ENCODE measurements at regions not wholly inside any gene's neighbourhood (a gene's known extent, or its start where the extent isn't known, plus 50 kb on each side); places are given as distances from the start of the nearest gene placed in this dataset.

DNA sequence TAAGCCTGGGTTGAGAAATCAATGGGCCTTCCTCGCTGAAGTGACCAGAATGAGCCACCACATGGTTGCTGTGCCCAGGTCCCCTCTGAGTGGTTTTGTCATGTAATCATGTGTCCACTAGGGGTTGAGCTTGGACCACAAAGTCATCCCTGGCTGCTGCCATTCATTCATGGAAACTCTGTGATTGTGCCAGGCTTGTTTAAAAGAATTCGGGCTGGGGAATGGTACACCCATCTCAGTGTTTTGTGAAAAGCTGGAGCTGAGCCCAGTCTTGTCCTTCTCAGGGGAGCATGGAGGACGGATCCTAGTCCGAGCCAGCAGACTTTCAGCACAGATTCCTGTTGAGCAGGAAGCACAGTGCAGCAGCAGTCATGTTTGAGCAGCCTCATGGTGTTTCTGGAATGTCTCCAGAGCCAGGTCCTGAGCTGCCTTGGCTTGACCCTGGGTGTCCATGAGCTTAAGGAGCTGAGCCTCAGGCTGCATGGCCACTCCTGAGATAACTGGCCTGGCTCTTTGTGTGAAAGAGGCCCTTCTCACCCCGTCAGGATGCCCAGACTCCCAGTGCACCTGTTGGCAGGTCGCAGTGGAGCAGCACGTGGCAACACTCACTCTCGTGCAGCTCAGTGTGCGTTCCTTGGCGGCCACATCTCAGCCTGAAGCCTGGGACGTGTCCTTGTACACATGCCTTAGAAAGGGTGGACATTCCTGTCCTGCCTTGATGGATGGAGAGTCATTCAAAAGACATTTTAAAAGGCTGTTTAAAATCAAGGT lies 260.3 kb upstream of the TPM1 start:
- peak; percentile 58 to 89 for DNase-seq (ENCODE audit: low read depth in 1 of 2, low spot score in 1 of 2)
- TF ChIP-seq JUND (IDR thresholded peaks at IDR 0.05; ENCODE audit: low read depth): no peak
- in situ Hi-C loops (cut with HindIII; ENCODE audit: low pct_unique_long_range_greater_than_20kb, low sequenced_read_pairs): no loop called here

DNA sequence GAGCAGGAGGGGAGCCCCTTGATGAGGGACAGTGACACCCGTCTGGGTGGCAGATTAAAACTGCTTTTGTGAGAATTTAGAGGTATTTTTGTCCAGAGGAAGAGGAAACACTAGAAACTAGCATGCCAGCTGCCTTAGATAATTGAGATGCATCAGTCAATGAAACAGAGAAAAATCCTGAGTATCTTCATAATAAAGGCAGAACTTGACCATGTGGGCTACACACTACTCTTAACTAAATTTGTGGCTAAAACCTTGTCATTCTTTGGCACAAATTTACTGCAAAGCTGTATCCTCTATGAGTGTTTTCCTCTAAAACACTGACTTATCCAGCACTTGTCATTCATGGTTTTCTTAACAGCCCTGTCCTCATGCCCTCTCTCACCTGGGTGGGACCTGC lies 259.7 kb upstream of the TPM1 start:
- in situ Hi-C loops (cut with HindIII; ENCODE audit: low pct_unique_long_range_greater_than_20kb, low sequenced_read_pairs): no loop called here
- no peak for DNase-seq (ENCODE audit: low read depth in 1 of 2, low spot score in 1 of 2)
- TF ChIP-seq JUND (IDR thresholded peaks at IDR 0.05; ENCODE audit: low read depth): no peak

DNA sequence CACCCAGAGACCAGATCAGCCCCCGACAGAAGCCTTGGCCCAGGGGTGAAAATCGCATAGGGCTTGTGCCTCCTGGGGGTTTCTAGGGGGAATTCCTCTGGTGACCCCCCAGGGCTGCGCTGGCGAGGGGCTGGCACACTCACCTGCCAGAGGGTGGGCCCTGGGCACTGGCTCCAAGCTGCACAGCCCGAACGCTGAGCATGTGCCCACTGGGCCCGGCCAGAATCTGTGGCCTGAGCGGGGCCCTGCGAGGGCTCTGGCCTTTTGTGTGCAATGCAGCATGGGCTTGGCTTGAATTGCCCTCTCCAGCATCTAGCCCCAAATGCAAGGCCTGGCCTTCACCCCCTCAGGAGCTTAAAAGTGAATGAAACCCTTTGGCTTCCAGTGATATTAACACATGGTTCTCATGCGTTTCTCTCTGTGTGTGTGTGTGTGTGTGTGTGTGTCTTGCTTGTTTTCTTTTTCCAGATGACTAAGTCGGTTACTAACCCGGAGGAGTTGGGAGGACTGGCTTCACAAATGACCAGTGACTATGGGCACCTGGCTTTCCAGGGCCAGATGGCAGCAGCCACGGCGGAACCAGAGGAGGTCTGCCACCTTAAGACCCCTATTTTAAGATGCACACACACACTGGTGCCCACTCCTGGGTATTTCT lies 259.1 kb upstream of the TPM1 start:
- in situ Hi-C loops (cut with HindIII; ENCODE audit: low pct_unique_long_range_greater_than_20kb, low sequenced_read_pairs): no loop called here
- no peak for TF ChIP-seq JUND (IDR thresholded peaks at IDR 0.05; ENCODE audit: low read depth)
- DNase-seq (ENCODE audit: low read depth in 1 of 2, low spot score in 1 of 2): no peak

DNA sequence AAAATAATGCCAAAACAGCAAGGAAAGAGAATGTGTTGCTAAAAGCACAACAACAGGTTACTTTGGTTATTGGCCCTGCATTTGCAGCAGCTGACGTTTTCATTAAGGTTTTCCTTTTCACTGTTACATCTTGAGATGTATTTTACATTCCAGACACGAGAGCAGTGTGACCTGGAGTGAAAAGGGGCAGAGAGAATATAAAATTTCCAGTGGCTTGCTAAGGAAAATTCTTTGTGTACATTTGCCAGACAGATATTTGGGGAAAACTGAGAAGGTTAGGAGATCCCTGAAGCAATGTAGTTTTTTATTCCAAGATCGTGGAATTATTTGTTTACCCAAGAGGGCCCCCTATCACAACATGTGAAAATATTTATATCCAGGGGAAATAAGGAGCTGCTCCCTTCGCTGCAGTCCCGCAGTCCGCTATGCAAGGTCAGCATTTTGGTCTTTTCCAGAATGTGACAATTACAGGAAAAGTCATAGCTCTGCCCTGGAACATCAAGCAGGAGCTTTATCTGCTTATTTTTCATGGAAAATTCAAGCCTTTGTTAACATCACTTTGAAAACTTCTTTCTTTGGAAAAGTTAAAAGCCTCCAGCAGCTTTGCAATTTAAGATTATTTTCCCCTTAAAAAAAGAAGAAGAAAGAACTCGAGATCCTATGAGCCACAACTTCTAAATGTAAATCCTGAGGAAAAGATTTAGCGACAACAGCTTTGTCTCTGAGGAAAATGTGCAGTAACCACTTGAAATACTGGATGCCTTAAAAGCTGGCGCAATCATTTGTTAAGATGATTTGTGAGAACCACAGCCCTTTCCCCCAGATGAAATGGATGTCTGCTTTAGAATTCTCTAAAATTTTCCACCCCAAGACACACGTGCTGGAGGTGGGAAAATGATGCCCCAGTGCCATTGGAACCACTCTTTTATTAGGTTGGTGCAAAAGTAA lies 256.4 kb upstream of the TPM1 start:
- TF ChIP-seq JUND (IDR thresholded peaks at IDR 0.05; ENCODE audit: low read depth): no peak
- in situ Hi-C loops (cut with HindIII; ENCODE audit: low pct_unique_long_range_greater_than_20kb, low sequenced_read_pairs): no loop called here
- no peak for DNase-seq (ENCODE audit: low read depth in 1 of 2, low spot score in 1 of 2)

DNA sequence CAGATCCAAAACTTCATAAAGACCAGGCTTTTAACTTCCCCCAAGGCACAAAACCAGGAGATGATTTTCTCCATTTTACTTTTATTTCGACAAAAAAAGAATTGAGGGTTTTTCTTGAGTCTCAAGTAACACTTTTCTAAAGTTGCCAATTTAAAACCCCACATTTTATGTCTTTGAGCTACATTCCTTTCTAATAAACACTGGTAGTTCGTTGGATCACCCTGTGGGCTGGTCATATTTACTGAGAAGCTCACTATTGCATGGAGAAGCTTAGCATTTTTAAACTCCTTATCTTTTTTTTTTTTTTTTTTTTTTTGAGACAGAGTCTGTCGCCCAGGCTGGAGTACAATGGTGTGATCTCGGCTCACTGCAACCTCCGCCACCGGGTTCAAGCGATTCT lies 255.1 kb upstream of the TPM1 start:
- no peak for TF ChIP-seq JUND (IDR thresholded peaks at IDR 0.05; ENCODE audit: low read depth)
- in situ Hi-C loops (cut with HindIII; ENCODE audit: low pct_unique_long_range_greater_than_20kb, low sequenced_read_pairs): no loop called here
- no peak for DNase-seq (ENCODE audit: low read depth in 1 of 2, low spot score in 1 of 2)

DNA sequence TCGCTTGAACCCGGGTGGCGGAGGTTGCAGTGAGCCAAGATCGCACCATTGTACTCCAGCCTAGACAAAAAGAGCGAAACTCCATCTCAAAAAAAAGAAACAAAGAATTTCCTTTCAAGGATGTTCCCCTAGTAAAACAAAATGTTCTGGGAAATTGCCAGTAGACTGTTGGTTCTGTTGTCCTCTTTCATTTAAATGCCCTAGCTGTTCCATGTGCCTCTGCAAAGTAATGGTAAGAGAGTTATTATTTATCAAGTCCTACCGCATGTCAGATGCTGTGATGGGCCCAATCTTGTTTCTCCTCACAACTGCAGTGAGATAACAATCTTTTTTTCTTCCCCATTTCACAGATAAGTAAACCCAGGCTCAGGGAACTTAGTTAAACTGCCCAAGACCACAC lies 254.3 kb upstream of the TPM1 start:
- DNase-seq (ENCODE audit: low read depth in 1 of 2, low spot score in 1 of 2): no peak
- in situ Hi-C loops (cut with HindIII; ENCODE audit: low pct_unique_long_range_greater_than_20kb, low sequenced_read_pairs): no loop called here
- no peak for TF ChIP-seq JUND (IDR thresholded peaks at IDR 0.05; ENCODE audit: low read depth)

DNA sequence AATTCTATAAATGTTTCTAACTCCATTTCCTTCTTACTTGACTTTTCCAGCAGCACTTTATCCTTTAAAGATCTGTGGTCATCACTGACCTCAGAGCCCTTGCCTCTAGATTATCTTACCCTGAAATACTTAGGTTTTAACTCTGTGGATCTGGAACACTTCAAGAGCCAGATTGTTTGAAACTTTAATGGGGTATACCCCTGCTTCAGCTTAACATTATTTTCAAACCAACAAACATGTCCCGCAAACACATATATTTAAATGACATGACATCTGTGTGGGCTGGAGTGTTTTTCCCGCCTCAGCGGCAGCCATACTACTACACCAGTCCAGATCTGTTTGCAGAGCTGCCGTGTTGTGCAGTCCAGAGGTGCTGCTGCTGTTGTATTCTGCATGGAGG lies 252.0 kb upstream of the TPM1 start:
- TF ChIP-seq JUND (IDR thresholded peaks at IDR 0.05; ENCODE audit: low read depth): no peak
- no peak for DNase-seq (ENCODE audit: low read depth in 1 of 2, low spot score in 1 of 2)
- in situ Hi-C loops (cut with HindIII; ENCODE audit: low pct_unique_long_range_greater_than_20kb, low sequenced_read_pairs): no loop called here

DNA sequence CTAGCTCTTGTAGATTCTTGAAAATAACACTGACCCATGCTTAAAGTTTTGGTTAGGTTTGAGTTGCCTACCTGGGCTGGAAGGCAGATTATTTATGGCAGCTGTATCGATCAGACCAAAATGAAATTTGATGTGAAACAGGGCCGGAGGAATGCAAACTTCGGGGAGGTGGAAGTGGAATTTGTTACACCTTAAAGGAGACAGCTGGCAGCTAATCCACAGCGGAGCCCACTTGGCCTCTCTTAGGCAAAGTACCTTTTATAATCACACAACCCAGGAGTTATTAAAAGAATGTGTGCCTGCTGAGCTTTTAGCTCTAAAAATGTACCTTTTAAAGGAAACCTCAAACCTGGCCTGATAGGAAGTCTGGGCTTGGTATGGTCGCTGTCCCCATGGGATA lies 250.9 kb upstream of the TPM1 start:
- in situ Hi-C loops (cut with HindIII; ENCODE audit: low pct_unique_long_range_greater_than_20kb, low sequenced_read_pairs): no loop called here
- DNase-seq (ENCODE audit: low read depth in 1 of 2, low spot score in 1 of 2): no peak
- TF ChIP-seq JUND (IDR thresholded peaks at IDR 0.05; ENCODE audit: low read depth): no peak

DNA sequence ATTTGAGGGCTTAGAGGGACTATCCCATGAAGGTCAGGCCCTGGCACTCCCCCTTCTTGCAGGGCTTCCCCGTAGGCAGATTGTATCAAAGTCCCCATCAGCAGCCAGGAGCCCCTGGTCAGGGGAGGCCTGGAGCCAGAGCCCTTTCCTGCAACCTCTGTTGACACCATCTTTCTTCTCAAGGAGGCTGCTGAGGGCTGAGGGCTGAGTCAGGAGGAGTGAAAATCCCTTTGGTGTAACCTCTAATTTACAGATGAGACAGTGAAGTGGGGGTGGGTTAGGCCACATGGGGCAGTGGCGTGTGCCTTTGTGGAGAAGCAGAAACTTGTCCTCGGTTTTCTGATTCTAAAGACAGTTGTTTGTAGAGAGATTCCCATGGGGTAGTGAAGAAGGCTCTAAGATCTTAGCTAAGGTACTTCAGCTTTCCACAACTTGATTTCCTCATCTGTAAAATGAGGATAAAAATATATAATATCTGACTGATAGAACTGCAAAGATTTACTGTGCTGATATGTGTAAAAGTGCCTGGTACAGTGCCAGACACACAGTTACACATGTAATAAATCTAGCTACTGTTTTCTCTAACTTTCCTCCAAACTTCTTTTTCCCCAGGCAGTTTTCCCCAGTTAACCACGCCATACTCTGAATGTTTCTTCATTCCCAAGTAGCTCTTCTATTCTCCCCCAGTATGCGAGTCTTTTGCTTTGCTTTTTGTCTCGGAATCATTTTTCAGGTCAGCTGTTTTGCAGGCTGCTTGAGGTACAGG lies 249.4 kb upstream of the TPM1 start:
- no peak for DNase-seq (ENCODE audit: low read depth in 1 of 2, low spot score in 1 of 2)
- TF ChIP-seq JUND (IDR thresholded peaks at IDR 0.05; ENCODE audit: low read depth): no peak
- in situ Hi-C loops (cut with HindIII; ENCODE audit: low pct_unique_long_range_greater_than_20kb, low sequenced_read_pairs): no loop called here

DNA sequence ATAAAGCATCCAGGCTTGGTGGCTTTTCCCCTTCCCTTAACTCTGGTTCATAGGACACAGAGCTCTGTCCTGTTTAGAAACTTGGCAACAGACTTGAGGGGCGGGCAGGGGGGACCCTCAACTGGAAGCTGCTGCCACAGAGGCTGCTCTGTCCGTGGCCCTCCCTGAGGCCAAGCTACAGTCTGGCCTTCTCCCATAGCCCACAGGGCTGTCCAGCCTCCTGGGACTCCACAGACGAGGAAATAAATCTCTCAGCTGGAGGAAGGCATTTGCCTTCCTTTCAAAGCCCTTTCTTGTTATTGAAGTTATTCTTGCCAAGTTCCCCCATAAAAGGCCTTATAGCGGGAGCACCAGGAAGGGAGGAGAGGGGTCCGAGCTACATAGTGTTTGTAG lies 248.8 kb upstream of the TPM1 start:
- in situ Hi-C loops (cut with HindIII; ENCODE audit: low pct_unique_long_range_greater_than_20kb, low sequenced_read_pairs): no loop called here
- TF ChIP-seq JUND (IDR thresholded peaks at IDR 0.05; ENCODE audit: low read depth): no peak
- no peak for DNase-seq (ENCODE audit: low read depth in 1 of 2, low spot score in 1 of 2)

DNA sequence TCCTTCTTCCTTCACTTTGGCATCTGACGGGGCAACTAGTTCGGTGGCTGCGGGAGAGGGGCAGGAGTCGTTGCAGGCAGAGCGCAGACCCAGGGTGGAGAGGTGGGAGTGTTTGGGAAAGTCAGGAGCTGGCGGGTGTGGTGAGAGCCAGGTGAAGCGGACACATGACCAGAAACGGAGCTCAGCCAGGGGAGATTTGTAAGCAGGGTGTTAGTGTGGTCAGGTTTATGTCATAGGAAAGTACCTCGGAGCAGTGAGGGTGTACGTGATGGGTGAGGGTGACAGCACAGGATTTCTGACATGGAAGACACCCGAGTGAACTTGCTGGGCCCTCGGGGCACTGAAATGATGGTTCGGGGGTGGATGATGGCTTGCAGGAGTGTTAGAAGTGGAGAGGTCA lies 247.4 kb upstream of the TPM1 start:
- no peak for TF ChIP-seq JUND (IDR thresholded peaks at IDR 0.05; ENCODE audit: low read depth)
- in situ Hi-C loops (cut with HindIII; ENCODE audit: low pct_unique_long_range_greater_than_20kb, low sequenced_read_pairs): no loop called here
- no peak for DNase-seq (ENCODE audit: low read depth in 1 of 2, low spot score in 1 of 2)
